DND-41 (cell line): ENCODE measurements at regions not wholly inside any gene's neighbourhood (a gene's known extent, or its start where the extent isn't known, plus 50 kb on each side); places are given as distances from the start of the nearest gene placed in this dataset.

ENCODE experiments used
- CTCF ChIP-seq: IDR thresholded peaks from 2 replicates; pipeline ENCODE4 v1.5.1; 2012; ENCODE audit warnings: borderline replicate concordance, low read length, moderate library complexity, mild to moderate bottlenecking; ENCODE audit not compliant: poor library complexity, severe bottlenecking; ENCODE audit errors: extremely low read depth
- EZH2 ChIP-seq: IDR thresholded peaks from 3 replicates; pipeline ENCODE4 v1.6.1; 2012; ENCODE audit warnings: borderline replicate concordance, low read depth, mild to moderate bottlenecking, moderate library complexity, low read length, inconsistent platforms; ENCODE audit not compliant: severe bottlenecking

- TF ChIP-seq CTCF (no peak), EZH2 (no peak)
Measured at GRCh38 chr11:59267736-59268475, 55.2 kb upstream of the MPEG1 start.
